ENCODE measurements at regions not wholly inside any gene's neighbourhood (a gene's known extent, or its start where the extent isn't known, plus 50 kb on each side); places are given as distances from the start of the nearest gene placed in this dataset.
"Not testable (repeated sequence)": the region's sequence is repeated elsewhere in the genome, so short reads cannot be mapped to it uniquely, and the experiment has no call there.

DNA sequence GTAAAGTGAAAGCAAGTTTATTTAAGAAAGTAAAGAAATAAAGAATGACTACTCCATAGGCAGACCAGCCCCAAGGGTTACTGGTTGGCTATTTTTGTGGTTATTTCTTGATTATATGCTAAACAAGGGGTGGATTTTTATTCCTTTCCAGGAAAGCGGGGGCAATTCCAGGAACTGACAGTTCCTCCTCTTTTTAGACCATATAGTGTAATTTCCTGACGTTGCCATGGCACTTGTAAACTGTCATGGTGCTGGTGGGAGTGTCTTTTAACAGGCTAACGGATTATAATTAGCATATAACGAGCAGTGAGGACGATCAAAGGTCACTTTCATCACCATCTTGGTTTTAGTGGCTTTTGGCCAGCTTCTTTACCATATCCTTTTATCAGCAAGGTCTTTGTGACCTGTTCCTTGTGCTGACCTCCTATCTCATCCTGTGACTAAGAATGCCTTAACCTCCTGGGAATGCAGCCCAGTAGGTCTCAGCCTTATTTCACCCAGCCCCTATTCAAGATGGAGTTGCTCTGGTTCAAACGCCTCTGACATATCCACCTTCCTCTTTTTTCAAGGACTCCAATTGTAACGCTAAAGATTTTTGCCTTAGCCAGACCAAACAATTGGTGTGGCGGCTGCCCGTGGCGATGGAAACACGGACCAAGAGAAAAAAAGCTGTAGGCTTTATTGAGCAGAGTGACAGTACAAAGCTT is 103.8 kb downstream of the FAM72B start:
- H3K4me1 Mint-ChIP-seq (ENCODE audit: low read depth) = peaks cover 23% of the 10 kb centered on the region
- intact Hi-C loops (cut with micrococcal nuclease); H3K27me3 Mint-ChIP-seq (ENCODE audit: insufficient read depth); H3K36me3 Mint-ChIP-seq (ENCODE audit: low read depth); H3K4me3 Mint-ChIP-seq; H3K9me3 Mint-ChIP-seq: not testable (repeated sequence)
- H3K27ac Mint-ChIP-seq = peak overlapping the region; percentile 31
- peak; percentile 8 for DNase-seq (ENCODE audit: low spot score)

DNA sequence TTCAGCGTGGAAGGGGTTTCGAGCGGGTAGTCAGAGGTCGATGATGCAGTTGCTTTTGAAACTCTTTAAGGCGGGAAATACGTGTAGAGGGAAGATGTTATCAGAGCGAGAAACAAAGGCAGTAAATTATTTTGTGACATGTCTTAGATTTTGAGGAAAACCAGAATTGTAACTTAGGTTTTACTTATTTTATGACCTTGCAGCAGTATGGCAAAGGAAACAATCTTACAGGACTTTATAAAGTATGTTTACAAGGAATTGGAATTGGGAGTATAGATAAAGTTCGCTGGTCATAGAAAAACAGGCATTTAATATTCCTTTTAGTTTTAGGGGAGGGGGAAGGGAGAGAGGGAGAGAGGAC is 103.3 kb downstream of the FAM72B start:
- DNase-seq (ENCODE audit: low spot score); H3K27me3 Mint-ChIP-seq (ENCODE audit: insufficient read depth); H3K36me3 Mint-ChIP-seq (ENCODE audit: low read depth); H3K4me3 Mint-ChIP-seq; H3K27ac Mint-ChIP-seq; intact Hi-C loops (cut with micrococcal nuclease); H3K9me3 Mint-ChIP-seq: not testable (repeated sequence)
- peaks cover 24% of the 10 kb centered on the region for H3K4me1 Mint-ChIP-seq (ENCODE audit: low read depth)

- H3K9me3 Mint-ChIP-seq; intact Hi-C loops (cut with micrococcal nuclease): not testable (repeated sequence)
Observed at GRCh38 chr1:121081625-121082199, 102.4 kb downstream of the FAM72B start.

DNA sequence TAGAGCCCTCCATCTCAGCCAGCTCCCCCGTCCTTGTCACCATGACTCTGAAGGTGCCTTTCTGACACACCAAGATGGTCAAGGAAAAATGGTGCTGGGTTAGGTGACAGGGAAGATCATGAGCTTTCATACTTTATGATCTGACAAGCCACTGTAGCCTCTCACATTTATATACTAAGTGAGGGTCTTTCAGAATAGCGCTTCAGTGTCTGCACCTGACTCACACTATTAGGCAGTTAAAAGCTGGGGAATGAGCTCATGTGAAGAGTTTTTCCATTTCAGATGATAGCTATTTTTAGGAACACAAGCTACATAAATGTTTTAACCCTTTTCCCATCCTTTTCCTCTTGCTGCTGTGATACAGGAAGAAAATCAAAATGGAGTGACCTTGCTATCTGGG is 101.1 kb downstream of the FAM72B start:
- H3K4me3 Mint-ChIP-seq; H3K36me3 Mint-ChIP-seq (ENCODE audit: low read depth); H3K27me3 Mint-ChIP-seq (ENCODE audit: insufficient read depth); DNase-seq (ENCODE audit: low spot score); intact Hi-C loops (cut with micrococcal nuclease); H3K9me3 Mint-ChIP-seq; H3K27ac Mint-ChIP-seq: not testable (repeated sequence)
- peaks cover 22% of the 10 kb centered on the region for H3K4me1 Mint-ChIP-seq (ENCODE audit: low read depth)

More at GRCh38 chr1:121081625-121082199, 102.4 kb downstream of the FAM72B start:
- H3K4me3 Mint-ChIP-seq; H3K27me3 Mint-ChIP-seq (ENCODE audit: insufficient read depth); DNase-seq (ENCODE audit: low spot score); H3K36me3 Mint-ChIP-seq (ENCODE audit: low read depth); H3K27ac Mint-ChIP-seq: not testable (repeated sequence)
- H3K4me1 Mint-ChIP-seq (ENCODE audit: low read depth) = peaks cover 22% of the 10 kb centered on the region

DNA sequence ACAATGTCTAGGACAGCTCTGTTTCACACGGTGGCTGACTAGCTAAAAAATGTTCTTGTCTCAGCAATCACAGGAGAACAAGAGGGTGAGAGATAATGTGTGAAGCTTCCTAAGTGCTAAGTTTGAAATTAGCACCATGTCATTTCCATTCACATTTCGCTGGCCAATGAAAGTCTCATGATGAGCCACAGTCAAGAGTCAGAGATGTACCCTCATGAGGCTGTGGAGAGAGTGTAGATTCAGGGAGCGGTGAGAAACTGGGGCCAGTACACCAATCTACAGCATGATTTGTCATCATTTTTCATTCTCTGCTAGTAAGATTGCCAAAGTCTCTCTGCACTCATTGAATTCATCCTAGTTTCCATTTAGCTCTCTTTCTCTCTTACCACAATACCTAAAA is 97.9 kb downstream of the FAM72B start:
- H3K36me3 Mint-ChIP-seq (ENCODE audit: low read depth); DNase-seq (ENCODE audit: low spot score); H3K9me3 Mint-ChIP-seq; intact Hi-C loops (cut with micrococcal nuclease); H3K4me1 Mint-ChIP-seq (ENCODE audit: low read depth); H3K27me3 Mint-ChIP-seq (ENCODE audit: insufficient read depth); H3K4me3 Mint-ChIP-seq; H3K27ac Mint-ChIP-seq: not testable (repeated sequence)

- H3K4me3 Mint-ChIP-seq; H3K27ac Mint-ChIP-seq; DNase-seq (ENCODE audit: low spot score); H3K36me3 Mint-ChIP-seq (ENCODE audit: low read depth); intact Hi-C loops (cut with micrococcal nuclease); H3K9me3 Mint-ChIP-seq; H3K27me3 Mint-ChIP-seq (ENCODE audit: insufficient read depth); H3K4me1 Mint-ChIP-seq (ENCODE audit: low read depth): not testable (repeated sequence)
Observed at GRCh38 chr1:121087221-121087620, 96.9 kb downstream of the FAM72B start.

- H3K27ac Mint-ChIP-seq; H3K36me3 Mint-ChIP-seq (ENCODE audit: low read depth); H3K27me3 Mint-ChIP-seq (ENCODE audit: insufficient read depth); intact Hi-C loops (cut with micrococcal nuclease); DNase-seq (ENCODE audit: low spot score); H3K9me3 Mint-ChIP-seq; H3K4me1 Mint-ChIP-seq (ENCODE audit: low read depth); H3K4me3 Mint-ChIP-seq: not testable (repeated sequence)
Observed at GRCh38 chr1:121088568-121088967, 95.6 kb downstream of the FAM72B start.

DNA sequence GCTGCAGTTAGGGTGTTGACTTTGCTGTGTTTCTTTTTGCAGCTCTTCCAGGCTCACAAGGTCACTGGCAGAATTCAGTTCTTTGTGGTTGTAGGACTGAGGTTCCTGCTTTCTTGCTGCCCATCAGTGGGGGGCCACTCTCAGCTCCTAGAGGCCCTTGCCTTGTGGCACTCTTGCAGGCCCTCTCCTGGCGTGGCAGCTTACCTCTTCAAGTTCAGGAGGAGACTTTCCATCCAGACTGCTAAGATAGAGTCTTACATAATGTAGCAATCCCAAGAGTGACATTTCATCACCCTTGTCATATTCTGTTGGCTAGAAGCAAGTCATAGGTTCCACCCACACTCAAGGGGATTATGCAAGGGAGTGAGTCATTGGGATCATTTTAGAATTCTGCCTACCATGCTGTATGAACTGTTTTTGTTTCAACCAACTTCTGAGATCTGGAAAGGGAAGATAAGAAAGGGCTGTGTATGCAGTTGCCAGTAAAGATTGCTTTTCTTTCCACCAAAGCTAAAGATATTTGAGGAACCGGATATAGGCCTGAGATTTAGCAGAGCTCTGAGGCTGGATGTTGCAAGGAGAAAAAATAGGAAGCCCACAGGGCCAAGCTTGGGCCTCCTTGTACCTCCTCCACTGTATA is 91.7 kb downstream of the FAM72B start:
- DNase-seq (ENCODE audit: low spot score); H3K27me3 Mint-ChIP-seq (ENCODE audit: insufficient read depth); H3K27ac Mint-ChIP-seq; H3K9me3 Mint-ChIP-seq; H3K4me3 Mint-ChIP-seq; H3K36me3 Mint-ChIP-seq (ENCODE audit: low read depth); intact Hi-C loops (cut with micrococcal nuclease); H3K4me1 Mint-ChIP-seq (ENCODE audit: low read depth): not testable (repeated sequence)

GRCh38 chr1:121095014-121095413 is 89.1 kb downstream of the FAM72B start:
- intact Hi-C loops (cut with micrococcal nuclease); H3K9me3 Mint-ChIP-seq; H3K27ac Mint-ChIP-seq; H3K4me3 Mint-ChIP-seq; H3K36me3 Mint-ChIP-seq (ENCODE audit: low read depth); H3K4me1 Mint-ChIP-seq (ENCODE audit: low read depth); DNase-seq (ENCODE audit: low spot score); H3K27me3 Mint-ChIP-seq (ENCODE audit: insufficient read depth): not testable (repeated sequence)

- peak; percentile 83 for DNase-seq (ENCODE audit: low spot score)
- H3K4me3 Mint-ChIP-seq = peak overlapping the region; percentile 68
- H3K9me3 Mint-ChIP-seq; H3K27me3 Mint-ChIP-seq (ENCODE audit: insufficient read depth); intact Hi-C loops (cut with micrococcal nuclease); H3K27ac Mint-ChIP-seq; H3K4me1 Mint-ChIP-seq (ENCODE audit: low read depth); H3K36me3 Mint-ChIP-seq (ENCODE audit: low read depth): not testable (repeated sequence)
Observed at GRCh38 chr1:121097127-121097866, 86.8 kb downstream of the FAM72B start.

GRCh38 chr1:121097867-121098215 is 86.3 kb downstream of the FAM72B start:
- H3K27me3 Mint-ChIP-seq (ENCODE audit: insufficient read depth); H3K27ac Mint-ChIP-seq; H3K4me1 Mint-ChIP-seq (ENCODE audit: low read depth); DNase-seq (ENCODE audit: low spot score); intact Hi-C loops (cut with micrococcal nuclease); H3K9me3 Mint-ChIP-seq; H3K4me3 Mint-ChIP-seq; H3K36me3 Mint-ChIP-seq (ENCODE audit: low read depth): not testable (repeated sequence)

- H3K9me3 Mint-ChIP-seq; DNase-seq (ENCODE audit: low spot score); H3K4me3 Mint-ChIP-seq; intact Hi-C loops (cut with micrococcal nuclease); H3K4me1 Mint-ChIP-seq (ENCODE audit: low read depth); H3K27ac Mint-ChIP-seq; H3K36me3 Mint-ChIP-seq (ENCODE audit: low read depth); H3K27me3 Mint-ChIP-seq (ENCODE audit: insufficient read depth): not testable (repeated sequence)
Observed at GRCh38 chr1:121109025-121109424, 75.1 kb downstream of the FAM72B start.

All from activated T-helper 1 cell treated with anti-CD3 and anti-CD28 coated beads, Interleukin-12 subunit alpha, Interleukin-12 subunit beta, Interleukin-2, Interleukin-4 antibody, amounts not matched to agents 30 ng/mL and 10 ng/mL and 1 ng/mL, durations not matched to agents 14 hours and 24 hours and 36 hours (primary cell).